CD14-positive monocyte (primary cell): ENCODE measurements at regions not wholly inside any gene's neighbourhood (a gene's known extent, or its start where the extent isn't known, plus 50 kb on each side); places are given as distances from the start of the nearest gene placed in this dataset.

Source experiments
- DNase-seq, 3 donors: peaks; one replicate each; pipeline ENCODE4 v3.0.0-alpha.2; 2011 to 2022
- H2AFZ ChIP-seq: 2 replicates; pipeline ENCODE4 v1.6.0; 2012; ENCODE audit warnings: mild to moderate bottlenecking, low read depth, low read length, inconsistent platforms; ENCODE audit not compliant: insufficient read depth, poor library complexity, severe bottlenecking
- H3K27ac ChIP-seq, 2 donors: 1 replicate in 1 of 2; 2 replicates in 1 of 2; pipeline ENCODE4 v1.5.1; 2012 to 2013; ENCODE audit warnings: low read length in 2 of 2, control low read depth in 1 of 2, inconsistent platforms in 1 of 2, low read depth in 1 of 2, mild to moderate bottlenecking in 1 of 2
- H3K27me3 ChIP-seq, 2 donors: one replicate each; pipeline versions ENCODE4 v1.6.0 to v1.6.1; 2011 to 2013; ENCODE audit warnings: low read length in 2 of 2; ENCODE audit not compliant: control insufficient read depth in 2 of 2, insufficient read depth in 2 of 2
- H3K36me3 ChIP-seq, 2 donors: replicated peaks in 1 of 2; 1 replicate in 1 of 2; 2 replicates in 1 of 2; pipeline versions ENCODE4 v1.5.1 to v1.6.1; 2012 to 2013; ENCODE audit warnings: low read length in 2 of 2, control low read depth in 1 of 2, inconsistent platforms in 1 of 2, mild to moderate bottlenecking in 1 of 2; ENCODE audit not compliant: insufficient read depth in 2 of 2, control insufficient read depth in 1 of 2
- H3K4me1 ChIP-seq, 2 donors: 1 replicate in 1 of 2; 2 replicates in 1 of 2; pipeline versions ENCODE4 v1.5.1 to v1.6.1; 2012 to 2013; ENCODE audit warnings: low read length in 2 of 2, control low read depth in 1 of 2, inconsistent platforms in 1 of 2, mild to moderate bottlenecking in 1 of 2, moderate library complexity in 1 of 2; ENCODE audit not compliant: insufficient read depth in 2 of 2, control insufficient read depth in 1 of 2
- H3K4me2 ChIP-seq: replicated peaks from 2 replicates; pipeline ENCODE3; 2012; ENCODE audit warnings: low read length, moderate library complexity, mild to moderate bottlenecking; ENCODE audit not compliant: poor library complexity, severe bottlenecking; ENCODE audit errors: extremely low read depth
- H3K4me3 ChIP-seq, 3 experiments: fragments of 200-600 bp in 1 of 3; sonication (generic) in 1 of 3; replicated peaks in 1 of 3; 1 replicate in 2 of 3; 2 replicates in 1 of 3; pipeline ENCODE4 v1.5.1; 2011 to 2013; ENCODE audit warnings: low read length in 3 of 3, mild to moderate bottlenecking in 3 of 3, control low read depth in 2 of 3, low read depth in 2 of 3, inconsistent platforms in 1 of 3, moderate library complexity in 1 of 3
- H3K79me2 ChIP-seq: 2 replicates; pipeline ENCODE4 v1.6.0; 2012; ENCODE audit warnings: mild to moderate bottlenecking, control low read depth, inconsistent platforms, low read length, moderate library complexity; ENCODE audit not compliant: insufficient read depth
- H3K9ac ChIP-seq: 2 replicates; pipeline ENCODE4 v1.6.0; 2017; ENCODE audit warnings: low read length, mild to moderate bottlenecking; ENCODE audit not compliant: insufficient read depth, poor library complexity, severe bottlenecking
- H3K9me3 ChIP-seq, 2 donors: replicated peaks in 1 of 2; 1 replicate in 1 of 2; 2 replicates in 1 of 2; pipeline versions ENCODE4 v1.5.1 to v1.6.1; 2012 to 2013; ENCODE audit warnings: low read length in 2 of 2, control low read depth in 1 of 2; ENCODE audit not compliant: control insufficient read depth in 1 of 2, insufficient read depth in 1 of 2
- H4K20me1 ChIP-seq: 2 replicates; pipeline ENCODE4 v1.6.0; 2012; ENCODE audit warnings: mild to moderate bottlenecking, low read length, control low read depth, moderate library complexity; ENCODE audit not compliant: insufficient read depth
- H3K27ac Mint-ChIP-seq, 7 donors: one replicate each; pipeline ENCODE4 v1.8.0; 2020; ENCODE audit warnings: mild to moderate bottlenecking in 7 of 7, mixed read lengths in 7 of 7, moderate library complexity in 6 of 7, inconsistent platforms in 2 of 7
- H3K27me3 Mint-ChIP-seq, 3 donors: one replicate each; pipeline ENCODE4 v1.8.0; 2021 to 2022; ENCODE audit warnings: low read depth in 3 of 3, mild to moderate bottlenecking in 3 of 3, mixed read lengths in 3 of 3, moderate library complexity in 3 of 3, inconsistent platforms in 1 of 3
- H3K36me3 Mint-ChIP-seq, 2 donors: one replicate each; pipeline ENCODE4 v1.8.0; 2020; ENCODE audit warnings: mixed read lengths in 2 of 2, inconsistent platforms in 1 of 2, mild to moderate bottlenecking in 1 of 2
- H3K4me1 Mint-ChIP-seq: one replicate; pipeline ENCODE4 v1.8.0; 2020; ENCODE audit warnings: mild to moderate bottlenecking, mixed read lengths
- H3K4me3 Mint-ChIP-seq, 2 donors: one replicate each; pipeline ENCODE4 v1.8.0; 2020; ENCODE audit warnings: mild to moderate bottlenecking in 2 of 2, mixed read lengths in 2 of 2, moderate library complexity in 1 of 2
- H3K9me3 Mint-ChIP-seq, 7 donors: one replicate each; pipeline ENCODE4 v1.8.0; 2020 to 2022; ENCODE audit warnings: mixed read lengths in 7 of 7, mild to moderate bottlenecking in 6 of 7, moderate library complexity in 6 of 7, inconsistent platforms in 2 of 7
- WGBS: methylation state at CpG from one replicate; pipeline ENCODE4 v1.1.5; 2013; ENCODE audit warnings: missing lambda C conversion rate; ENCODE audit not compliant: insufficient coverage; 5-methylcytosine and 5-hydroxymethylcytosine counted together
- intact Hi-C, 2 donors: fragments of 100-400 bp; cut with micrococcal nuclease; formaldehyde crosslinking; loops; one replicate each; pipeline versions ENCODE4 v1.15.0 to v1.15.1; 2023
- TF ChIP-seq, protein P1 (sequence below): fragments of 200-600 bp; IDR thresholded peaks from one replicate; pipeline ENCODE4 v1.8.0; 2022; ENCODE audit warnings: antibody characterized with exemption, mild to moderate bottlenecking

GRCh38 chrX:116827063-116827462, 364.3 kb upstream of the CT83 start:
- Mint-ChIP-seq H3K27ac (no peak overlapping the region), H3K27me3 (peaks cover 0 to 2% (median 2%) of the 10 kb centered on the region in 3 donors), H3K4me3 (no peak overlapping the region), H3K4me1 (no peaks in the 10 kb centered on the region), H3K36me3 (no peaks in the 10 kb centered on the region), H3K9me3 (peaks cover 0 to 3% (median 0%) of the 10 kb centered on the region in 7 donors)
- no peaks in the 10 kb centered on the region for H3K4me1 ChIP-seq
- TF ChIP-seq, protein P1, sequence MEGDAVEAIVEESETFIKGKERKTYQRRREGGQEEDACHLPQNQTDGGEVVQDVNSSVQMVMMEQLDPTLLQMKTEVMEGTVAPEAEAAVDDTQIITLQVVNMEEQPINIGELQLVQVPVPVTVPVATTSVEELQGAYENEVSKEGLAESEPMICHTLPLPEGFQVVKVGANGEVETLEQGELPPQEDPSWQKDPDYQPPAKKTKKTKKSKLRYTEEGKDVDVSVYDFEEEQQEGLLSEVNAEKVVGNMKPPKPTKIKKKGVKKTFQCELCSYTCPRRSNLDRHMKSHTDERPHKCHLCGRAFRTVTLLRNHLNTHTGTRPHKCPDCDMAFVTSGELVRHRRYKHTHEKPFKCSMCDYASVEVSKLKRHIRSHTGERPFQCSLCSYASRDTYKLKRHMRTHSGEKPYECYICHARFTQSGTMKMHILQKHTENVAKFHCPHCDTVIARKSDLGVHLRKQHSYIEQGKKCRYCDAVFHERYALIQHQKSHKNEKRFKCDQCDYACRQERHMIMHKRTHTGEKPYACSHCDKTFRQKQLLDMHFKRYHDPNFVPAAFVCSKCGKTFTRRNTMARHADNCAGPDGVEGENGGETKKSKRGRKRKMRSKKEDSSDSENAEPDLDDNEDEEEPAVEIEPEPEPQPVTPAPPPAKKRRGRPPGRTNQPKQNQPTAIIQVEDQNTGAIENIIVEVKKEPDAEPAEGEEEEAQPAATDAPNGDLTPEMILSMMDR, result no peak
- no peaks in the 10 kb centered on the region for H3K9me3 ChIP-seq
- DNase-seq, result no peak
- H4K20me1 ChIP-seq, result no peaks in the 10 kb centered on the region
- no peaks in the 10 kb centered on the region for H3K79me2 ChIP-seq
- intact Hi-C loops, result no loop called here
- H3K4me3 ChIP-seq, result no peak overlapping the region
- WGBS, result no CpG with 5 or more reads among the region's 4 CpGs
- no peaks in the 10 kb centered on the region for H3K27me3 ChIP-seq
- H3K4me2 ChIP-seq, result no peak overlapping the region
- no peak overlapping the region for H3K9ac ChIP-seq
- no peak overlapping the region for H3K27ac ChIP-seq
- H3K36me3 ChIP-seq, result no peaks in the 10 kb centered on the region
- H2AFZ ChIP-seq, result no peak overlapping the region

DNA sequence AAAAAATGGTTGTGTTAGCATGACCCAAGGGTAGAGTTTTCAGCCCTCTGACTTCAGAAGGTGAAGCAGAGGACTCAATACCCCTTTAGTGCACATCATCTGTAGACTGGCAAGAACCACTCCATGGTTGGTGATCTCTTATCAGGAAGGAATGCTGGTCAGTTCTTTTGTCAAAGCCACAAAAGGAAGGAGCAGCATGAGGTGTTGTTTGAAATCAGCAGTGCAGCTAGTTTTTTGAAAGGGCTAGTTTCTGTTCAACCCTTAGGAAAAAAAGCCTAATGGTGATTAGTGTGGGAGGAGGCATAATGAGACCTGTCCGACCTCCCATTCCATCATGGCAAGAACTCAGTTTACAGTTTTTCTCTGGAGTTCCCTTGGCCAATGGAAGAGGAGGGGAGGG, 362.0 kb upstream of the CT83 start:
- H3K27me3 Mint-ChIP-seq, result peaks cover 0 to 2% (median 2%) of the 10 kb centered on the region in 3 donors
- H3K36me3 Mint-ChIP-seq, result no peaks in the 10 kb centered on the region
- intact Hi-C loops, result no loop called here
- Histone ChIP-seq H3K4me3 (no peak overlapping the region), H3K4me1 (no peaks in the 10 kb centered on the region), H3K4me2 (no peak overlapping the region), H3K79me2 (no peaks in the 10 kb centered on the region), H3K9ac (no peak overlapping the region), H3K27me3 (no peaks in the 10 kb centered on the region), H2AFZ (no peak overlapping the region), H3K36me3 (no peaks in the 10 kb centered on the region), H3K9me3 (no peaks in the 10 kb centered on the region), H4K20me1 (no peaks in the 10 kb centered on the region), H3K27ac (no peak overlapping the region)
- peaks cover 0 to 2% (median 0%) of the 10 kb centered on the region in 7 donors for H3K9me3 Mint-ChIP-seq
- no peak overlapping the region for H3K4me3 Mint-ChIP-seq
- DNase-seq, result no peak
- TF ChIP-seq, protein P1, result no peak
- H3K27ac Mint-ChIP-seq, result no peak overlapping the region
- no peaks in the 10 kb centered on the region for H3K4me1 Mint-ChIP-seq
- no CpG with 5 or more reads among the region's 1 CpG for WGBS
